AML-193 (cell line): ENCODE measurements at regions not wholly inside any gene's neighbourhood (a gene's known extent, or its start where the extent isn't known, plus 50 kb on each side); places are given as distances from the start of the nearest gene placed in this dataset.
"Not testable (repeated sequence)": the region's sequence is repeated elsewhere in the genome, so short reads cannot be mapped to it uniquely, and the experiment has no call there.

Source experiments
- DNase-seq, 2 experiments: peaks; one replicate each; lab custom pipeline; 2025; lab: John Stamatoyannopoulos, UW

DNA sequence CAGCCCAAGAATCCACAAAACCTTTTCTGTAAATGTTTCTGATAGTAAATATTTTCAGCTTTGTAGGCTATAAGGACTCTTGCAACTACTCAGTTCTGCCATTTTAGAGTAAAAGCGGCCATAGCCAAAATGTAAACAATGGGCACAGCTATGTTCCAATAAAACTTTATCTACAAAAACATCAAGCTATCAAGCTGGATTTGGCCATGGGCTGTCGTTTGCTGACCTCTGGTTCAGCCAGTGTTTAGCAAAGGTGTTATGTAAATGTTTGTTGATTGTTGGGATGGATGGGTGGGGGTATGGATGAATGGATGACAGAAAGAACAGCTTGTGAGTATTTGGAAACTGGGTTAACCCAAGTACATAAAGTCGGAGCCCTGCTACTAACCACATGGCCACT, 111.1 kb upstream of the VRK1 start:
- DNase-seq: no peak

DNA sequence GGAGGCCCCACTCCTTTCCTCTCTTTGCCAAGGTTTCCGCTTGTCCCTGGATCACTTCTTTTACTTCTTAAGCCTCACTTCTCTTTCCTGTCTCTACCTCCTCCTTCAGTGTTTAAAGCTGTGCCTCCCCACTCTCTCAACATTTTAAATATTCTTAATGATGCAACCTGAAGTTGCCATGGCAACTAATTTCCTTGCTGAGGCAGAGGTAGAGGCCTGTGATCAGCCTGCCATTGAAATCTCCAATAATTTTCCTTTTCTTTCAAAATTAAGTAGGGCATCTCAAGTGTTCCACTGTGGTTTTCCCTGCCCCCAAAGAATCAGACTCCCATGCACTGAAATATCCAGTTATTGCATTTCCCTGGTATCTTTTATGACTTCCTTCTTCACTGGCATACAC, 108.6 kb upstream of the VRK1 start:
- DNase-seq: no peak

DNA sequence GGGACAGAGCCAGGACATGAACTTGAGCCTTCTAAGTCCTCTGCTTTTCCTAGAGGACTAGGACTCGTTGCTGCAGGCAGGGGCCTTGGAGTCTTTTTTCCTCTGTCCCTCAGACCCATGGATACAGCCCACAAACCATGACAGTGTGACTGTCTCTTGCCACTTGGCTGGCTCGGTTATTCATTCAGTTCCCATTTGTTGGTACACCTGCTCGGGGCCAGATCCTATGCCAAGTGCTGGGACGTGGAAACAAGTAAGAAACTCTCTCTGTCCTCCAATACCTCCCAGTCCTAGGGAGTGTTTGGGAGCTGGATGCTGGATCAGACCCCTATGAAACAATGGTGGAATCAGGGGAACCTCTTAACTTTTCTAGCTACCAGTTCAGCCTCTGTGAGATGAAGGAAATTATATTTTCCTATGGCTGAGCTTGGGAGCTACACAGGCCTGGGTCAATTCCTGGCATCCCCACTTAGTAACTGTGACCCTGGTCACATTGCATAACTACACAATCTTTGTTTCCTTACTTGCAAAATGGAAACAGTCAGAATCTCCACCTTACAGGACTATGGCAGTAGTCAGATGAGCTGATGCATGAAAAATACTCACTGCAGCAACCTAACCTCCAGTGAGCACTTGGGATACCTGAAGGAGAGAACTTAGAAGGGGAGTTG, 106.3 kb upstream of the VRK1 start:
- no peak for DNase-seq

DNA sequence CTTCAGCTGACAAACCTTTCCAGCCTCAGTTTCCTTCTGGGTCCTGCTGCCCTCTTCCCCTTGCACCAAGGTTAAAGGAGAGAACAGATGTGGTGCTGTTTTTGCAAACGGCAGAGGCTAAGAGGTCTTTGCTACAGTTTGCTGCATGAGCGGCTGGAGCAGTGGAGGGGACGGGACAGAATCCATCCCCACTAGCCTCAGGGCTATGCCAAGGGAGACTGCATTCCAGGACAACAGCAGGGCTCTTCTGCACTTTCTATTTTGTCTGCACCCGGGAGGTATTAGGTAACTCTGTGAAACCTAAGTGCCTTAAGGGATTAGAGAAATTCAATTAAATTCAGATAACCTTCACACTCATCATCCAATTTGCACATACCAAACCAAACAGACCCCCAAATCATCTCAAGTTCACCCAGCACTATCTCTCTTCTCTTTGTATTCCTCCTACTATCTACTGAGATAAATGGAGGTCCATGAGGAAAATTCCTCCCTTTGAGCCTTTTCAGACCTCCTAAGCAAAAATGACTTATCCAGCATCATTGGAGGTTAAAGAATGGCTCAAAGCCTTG, 103.8 kb upstream of the VRK1 start:
- DNase-seq: no peak

DNA sequence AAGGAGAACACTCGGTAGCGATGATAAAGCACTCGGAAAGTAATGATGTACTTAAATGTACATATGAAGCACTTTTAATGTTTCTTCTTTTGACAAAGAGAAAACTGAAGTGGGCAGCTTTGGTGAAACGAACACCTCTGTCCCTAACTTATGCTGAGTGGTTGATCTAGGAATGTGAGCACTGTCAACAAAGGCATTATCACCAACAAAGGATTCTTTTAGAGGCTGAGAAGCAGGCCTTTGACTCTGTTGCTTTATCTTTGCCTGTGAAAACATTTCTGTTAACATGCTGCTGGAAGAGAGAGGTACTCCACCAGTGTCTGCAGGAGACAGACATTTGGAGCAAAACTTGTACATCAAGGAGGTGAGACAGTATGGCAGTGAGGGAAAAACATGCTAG, 103.2 kb upstream of the VRK1 start:
- DNase-seq: no peak

DNA sequence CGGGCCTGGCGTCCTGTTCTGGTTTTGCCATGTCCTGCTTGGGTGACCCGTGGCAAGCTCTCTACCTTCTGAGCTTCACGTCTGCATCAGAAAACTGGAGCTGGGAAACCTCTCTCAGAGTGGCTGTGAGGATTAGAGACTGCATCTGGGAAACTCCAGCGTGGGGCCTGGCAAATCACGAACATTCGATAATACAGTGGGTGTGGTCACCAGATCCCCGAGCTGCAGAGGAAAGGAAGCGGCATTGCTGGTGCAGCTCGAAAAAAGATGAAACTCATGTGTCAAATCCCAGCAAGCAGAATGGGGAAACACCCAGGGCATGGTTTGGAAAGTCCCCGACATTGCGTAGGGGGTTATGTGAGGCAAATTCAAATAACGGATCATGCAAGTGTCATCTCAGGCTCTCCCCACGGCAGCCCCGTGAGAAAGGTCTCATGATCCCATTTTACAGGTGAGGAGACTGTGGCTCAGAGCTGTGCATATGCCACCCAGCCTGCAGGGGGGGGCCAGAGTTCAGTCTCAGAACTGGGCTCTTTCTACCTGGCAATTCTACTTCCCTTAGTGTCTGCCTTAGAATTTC, 98.1 kb upstream of the VRK1 start:
- no peak for DNase-seq

DNA sequence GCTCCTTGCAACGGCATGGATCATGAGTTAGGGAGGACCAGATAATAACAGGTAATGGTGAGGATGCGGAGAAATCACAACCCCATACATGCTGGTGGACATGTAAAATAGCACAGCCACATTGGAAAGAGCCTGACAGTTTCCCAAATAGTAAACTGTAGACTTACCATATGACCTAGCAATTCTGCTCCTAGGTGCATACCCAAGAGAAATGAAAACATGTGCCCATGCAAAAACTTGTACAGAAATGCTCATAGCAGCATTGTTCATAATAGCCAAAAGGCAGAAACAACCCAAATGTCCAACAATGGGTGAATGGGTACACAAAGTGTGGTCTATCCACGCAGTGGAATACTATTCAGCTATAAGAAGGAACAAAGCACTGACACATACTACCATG, 97.5 kb upstream of the VRK1 start:
- DNase-seq: no peak

DNA sequence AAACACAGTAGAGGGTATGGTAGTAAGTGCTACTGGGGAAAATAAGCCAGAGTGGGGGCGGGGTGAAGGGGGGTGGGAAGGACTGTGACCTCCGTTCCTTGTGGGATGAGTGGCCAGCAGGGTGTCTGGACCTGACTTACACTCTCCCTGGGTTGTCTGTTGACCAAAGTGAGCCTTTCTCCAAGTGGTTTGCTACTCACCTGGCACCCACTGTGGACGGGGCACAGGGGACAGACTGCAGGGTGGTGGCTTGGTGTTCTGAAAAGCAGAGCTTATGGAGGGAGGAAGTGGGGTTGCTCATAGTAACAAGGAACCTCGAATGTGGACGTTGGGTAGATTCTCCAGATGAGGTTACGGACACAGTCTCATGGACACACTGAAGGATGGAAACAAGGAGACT, 94.4 kb upstream of the VRK1 start:
- no peak for DNase-seq

DNA sequence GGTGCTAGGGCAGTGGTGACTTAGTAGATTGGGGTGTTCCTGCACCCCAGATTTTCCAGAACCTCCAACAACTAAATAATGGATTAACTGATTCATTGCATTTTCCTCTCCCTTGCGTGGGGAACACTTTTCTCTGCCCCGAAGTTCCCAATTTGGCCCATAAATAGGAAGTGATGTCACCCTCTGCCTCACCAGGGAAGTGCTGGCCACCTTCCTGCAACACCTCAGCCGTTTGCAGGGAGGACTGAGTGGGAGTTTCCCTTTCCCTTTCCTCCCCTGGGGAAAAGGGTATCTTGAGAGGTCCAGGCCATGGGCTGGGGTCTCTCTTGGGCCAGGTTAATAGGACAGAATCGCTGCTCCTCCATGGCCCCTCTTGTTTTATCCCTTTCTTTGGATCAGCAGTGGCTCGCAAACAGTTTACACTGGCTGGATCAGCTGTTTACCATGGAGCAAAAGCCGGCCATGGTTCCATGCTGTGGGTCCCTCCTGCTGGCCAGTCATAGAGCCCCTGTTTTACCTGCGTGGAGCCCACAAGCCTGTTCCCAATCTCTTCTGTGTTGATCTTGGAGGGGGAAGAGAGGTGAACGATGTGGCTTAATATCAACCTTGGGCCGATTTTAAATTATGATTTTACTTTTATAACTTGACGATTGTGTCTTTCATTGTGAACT, 91.6 kb upstream of the VRK1 start:
- DNase-seq: no peak

DNA sequence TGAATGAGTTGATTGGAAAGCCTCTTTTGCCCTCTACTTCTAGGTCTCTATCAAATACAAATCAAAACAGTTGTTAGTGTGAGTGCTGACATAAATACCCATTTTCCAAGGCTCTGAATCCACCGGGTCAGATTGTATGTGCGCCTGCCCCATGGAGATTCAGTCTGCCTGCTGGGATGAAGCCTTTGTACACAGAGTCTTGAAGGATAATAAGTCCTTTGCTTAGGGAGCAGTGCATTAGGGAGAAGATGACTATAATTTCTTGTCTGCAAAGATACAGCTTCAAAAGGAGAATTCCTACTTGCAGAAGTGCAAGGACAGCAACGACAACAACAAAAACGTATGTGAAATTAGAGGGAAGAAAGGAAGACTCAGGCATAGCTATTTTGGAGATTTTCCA, 90.3 kb upstream of the VRK1 start:
- DNase-seq: no peak

DNA sequence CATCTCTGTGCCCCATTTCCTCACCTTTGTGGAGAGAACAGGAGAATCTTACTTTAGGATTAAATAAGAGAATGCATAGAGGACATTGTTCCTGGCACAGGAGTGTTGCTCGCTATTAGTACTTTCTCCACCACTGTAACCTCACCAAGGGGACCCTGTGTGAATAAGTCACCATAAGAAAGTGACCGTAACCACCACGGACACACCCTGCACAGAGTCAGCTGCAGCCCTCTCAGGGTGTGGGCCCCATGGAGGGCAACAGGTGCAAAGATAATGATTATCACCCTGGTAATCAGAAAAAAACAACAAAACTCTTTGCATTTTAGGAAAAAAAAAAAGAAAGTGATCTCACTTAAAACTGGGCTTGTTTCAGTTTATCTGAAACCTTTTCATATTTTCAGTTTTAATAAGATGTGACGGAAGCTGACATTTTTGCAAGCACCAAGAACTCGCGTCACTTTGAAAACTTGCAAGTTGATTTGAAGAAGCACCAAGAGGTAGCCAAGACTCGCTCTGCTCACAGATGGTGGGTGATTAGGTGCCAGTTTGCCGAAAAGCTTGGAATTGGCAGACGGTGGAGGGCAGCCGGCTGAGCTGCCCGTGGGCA, 87.0 kb upstream of the VRK1 start:
- DNase-seq: no peak

DNA sequence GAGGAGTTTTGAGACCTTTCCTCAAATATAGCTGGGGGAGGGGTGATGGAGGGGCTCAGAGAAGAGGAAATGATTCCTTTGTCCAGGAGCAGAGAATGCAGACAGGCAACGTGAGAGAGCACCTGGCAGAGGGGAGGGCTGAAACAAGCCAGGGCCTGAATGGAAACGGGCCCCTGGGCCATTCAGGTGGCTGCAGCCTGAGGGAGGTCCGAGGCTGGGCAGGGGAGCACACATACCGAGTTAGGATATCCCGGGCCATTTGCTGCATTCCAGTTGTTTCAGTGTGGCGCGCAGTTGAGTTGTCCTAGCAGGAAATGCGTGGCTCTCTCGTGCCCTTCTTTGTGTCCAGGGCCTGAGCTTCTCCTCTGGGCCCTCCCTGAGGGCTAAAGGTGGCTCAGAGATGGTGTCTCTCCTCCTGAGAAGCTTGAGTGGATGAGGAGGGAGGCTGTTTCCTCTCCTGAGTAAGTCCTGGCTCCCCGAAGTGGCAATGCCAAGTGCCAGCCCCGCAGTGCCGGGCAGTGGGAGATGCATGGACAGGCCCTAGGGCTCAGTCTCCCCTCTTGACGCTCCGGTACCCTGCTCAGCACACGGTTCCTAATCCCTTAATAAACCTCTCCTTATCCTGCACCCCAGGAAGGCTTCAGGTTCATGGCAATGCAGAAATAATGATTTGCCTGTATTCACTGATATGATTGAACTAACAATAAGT, 85.5 kb upstream of the VRK1 start:
- DNase-seq: no peak

DNA sequence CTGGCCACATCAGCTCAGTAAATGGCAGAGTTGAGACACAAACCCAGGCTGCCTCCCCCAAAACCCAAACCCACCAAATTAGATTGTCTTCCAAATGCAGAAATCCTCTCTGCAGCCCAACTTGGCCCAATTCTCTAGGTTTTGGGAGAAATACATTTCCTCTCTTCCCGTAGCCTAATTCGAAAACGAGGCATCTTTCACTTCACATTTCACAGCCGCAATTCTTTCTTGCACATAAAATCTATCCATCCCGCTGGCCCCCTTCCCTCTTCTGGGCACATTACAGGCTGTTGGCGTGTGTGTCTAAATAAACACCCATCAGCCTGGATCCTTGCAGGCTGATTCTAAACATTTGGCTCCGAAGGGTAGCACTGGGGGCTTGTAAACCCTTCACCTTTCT, 83.8 kb upstream of the VRK1 start:
- DNase-seq: no peak

DNA sequence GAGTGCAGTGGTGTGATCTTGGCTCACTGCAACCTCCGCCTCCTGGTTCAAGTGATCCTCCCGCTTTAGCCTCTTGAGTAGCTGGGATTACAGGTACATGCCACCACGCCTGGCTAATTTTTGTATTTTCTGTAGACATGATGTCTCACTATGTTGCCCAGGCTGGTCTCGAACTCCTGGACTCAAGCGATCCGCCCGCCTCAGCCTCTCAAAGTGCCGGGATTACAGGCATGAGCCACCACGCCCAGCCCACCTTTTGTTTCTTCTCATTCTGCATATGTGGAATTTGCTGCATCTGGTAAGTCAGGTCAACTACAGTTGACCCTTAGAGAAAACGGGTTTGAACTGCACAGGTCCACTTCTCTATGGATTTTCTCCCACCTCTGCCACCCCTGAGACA, 82.6 kb upstream of the VRK1 start:
- DNase-seq: not testable (repeated sequence)

DNA sequence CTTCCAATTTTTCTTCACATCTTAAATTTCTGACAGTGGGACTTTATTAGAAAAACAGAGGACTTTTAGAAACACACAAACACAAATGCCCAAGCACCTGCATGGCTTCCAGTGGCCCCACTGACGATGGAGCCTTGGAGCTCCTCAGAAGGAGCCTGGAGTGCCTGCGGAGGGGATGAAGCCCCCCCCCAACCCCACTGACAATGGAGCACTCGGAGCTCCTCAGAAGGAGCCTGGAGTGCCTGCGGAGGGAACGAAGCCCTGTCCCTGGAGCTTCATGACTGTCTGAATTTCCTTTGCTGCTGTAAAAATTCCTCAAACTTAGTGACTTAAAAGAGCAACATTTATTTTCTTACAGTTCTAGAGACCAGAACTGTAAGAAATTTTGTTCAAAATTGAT, 80.1 kb upstream of the VRK1 start:
- DNase-seq: no peak

DNA sequence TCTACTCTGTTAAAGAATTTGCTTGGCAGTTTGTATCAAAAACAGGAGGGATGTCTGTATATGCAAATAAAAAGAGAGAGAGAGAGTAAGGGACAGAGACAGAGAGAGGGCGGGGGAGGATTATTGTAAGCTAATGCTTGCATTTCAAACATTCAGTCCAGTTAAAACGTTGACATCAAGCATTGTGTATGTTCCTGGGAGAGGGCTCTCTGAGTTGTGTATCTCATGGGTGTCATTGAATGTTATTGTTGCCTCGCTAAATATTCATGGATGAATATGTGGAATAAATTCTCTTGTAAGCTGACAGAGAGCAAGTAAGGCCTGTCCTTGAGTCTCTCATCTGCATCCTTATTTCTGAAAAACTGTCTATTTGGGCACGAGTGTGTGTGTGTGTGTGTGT, 78.8 kb upstream of the VRK1 start:
- DNase-seq: no peak

DNA sequence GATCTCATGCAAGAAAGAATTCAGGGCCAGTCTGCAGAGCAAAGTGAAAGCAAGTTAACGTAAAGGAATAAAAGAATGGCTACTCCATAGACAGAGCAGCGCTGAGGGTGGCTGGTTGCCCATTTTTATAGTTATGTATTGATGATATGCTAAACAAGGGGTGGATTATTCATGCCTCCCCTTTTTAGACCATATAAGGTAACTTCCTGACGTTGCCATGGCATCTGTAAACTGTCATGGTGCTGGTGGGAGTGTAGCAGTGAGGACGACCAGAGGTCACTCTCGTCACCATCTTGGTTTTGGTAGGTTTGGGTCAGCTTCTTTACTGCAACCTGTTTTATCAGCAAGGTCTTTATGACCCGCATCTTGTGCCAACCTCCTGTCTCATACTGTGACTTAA, 76.5 kb upstream of the VRK1 start:
- DNase-seq: not testable (repeated sequence)

DNA sequence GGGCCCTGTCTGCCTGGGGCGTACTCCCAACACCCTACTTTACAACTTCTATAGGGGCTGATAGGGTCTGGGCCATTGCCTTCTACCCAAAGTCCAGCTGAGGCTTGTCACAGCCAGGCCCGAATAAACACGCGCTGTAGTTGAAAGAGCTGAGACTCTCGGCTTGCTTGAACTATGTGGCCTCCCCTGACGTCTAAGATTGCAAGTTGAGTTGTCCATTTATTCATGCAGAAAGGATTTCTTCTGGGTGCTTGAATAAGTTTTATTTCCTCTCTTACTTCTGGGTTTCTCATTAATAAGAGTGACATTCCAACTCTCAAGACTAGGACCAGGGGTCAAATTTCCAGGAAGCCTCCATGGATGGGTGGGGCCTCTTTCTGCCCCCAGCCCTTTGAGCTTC, 74.4 kb upstream of the VRK1 start:
- DNase-seq: no peak

DNA sequence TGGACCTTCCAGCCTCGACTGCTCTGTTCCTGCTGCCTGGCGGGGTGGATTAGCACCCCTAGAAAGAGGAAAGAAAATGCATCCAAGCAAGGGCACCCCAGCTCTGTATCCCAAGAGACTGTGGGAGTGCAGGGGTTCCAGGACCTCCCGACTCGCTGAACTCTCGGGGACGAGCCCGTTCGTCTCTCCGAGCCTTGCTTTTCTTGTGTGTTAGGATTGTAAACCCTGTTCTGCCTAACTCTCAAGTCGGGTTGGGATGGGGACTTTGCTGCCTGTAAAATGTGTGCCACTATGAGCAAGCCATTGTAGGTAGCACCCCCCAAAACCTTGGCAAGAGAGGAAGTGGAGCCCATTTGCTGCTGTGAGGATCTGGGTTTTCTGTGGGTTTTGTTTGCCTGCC, 73.2 kb upstream of the VRK1 start:
- no peak for DNase-seq

DNA sequence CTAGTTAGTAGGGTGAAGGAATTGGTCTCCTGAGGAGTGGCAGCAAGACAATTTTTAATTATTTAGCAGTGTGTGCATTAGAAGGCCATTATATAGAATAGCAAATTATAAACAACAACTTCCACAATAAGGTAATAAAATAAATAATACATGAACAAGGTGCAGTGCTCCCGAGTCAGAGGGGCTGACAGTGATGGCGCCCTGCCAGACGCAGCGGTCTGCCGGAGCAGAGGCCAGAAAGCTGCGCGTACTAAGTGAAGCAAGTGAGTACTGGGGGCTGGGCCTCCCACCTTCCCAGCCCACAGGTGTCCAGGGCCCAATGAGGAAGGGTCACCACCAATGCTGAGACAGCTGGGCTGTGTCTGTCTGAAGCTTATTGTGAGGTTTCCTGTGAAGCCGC, 72.0 kb upstream of the VRK1 start:
- no peak for DNase-seq

DNA sequence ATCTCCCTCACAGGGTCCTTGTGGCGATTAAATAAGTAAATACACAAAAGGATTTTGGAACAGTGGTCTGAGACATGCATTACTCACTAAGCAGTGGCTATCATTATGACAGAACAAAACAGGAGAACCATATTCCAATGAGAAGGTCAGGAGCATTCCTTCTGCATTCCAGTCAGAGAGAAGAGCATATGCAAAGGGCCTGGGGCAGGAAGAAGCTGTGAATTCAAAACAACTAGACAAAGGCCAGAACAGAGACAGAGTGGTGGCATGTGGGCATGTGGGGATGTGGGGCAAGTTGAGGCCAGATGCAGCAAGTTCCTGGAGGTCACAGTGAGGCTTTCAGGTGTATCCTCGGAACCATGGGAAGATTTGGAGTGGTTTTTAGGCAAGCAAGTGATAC, 70.1 kb upstream of the VRK1 start:
- no peak for DNase-seq

DNA sequence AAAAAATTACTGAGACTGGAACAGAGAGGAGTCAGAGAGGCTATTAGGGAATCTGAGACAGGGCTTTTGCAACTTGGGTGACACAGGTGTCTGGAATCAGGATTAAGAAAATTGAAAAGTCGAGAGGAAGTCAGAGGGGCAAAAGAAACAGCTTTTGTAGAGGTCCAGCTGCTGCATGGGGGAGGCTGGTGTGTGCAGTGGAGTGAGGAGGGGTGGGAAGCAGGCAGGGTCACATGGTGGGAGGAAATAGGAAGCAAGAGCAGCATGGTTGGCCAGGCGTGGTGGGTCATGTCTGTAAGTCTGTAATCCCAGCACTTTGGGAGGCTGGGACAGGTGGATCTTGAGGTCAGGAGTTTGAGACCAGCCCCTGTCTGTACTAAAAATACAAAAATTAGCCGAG, 69.7 kb upstream of the VRK1 start:
- no peak for DNase-seq
